Neural cell (in vitro differentiated cells): ENCODE measurements at regions not wholly inside any gene's neighbourhood (a gene's known extent, or its start where the extent isn't known, plus 50 kb on each side); places are given as distances from the start of the nearest gene placed in this dataset.

Experiments used
- H2AFZ ChIP-seq: fragments of 200-600, 300-800 bp; sonication (generic), shearing (Covaris generic); 2 replicates; pipeline ENCODE4 v1.6.0; 2014; ENCODE audit warnings: low read depth, mild to moderate bottlenecking, antibody characterized with exemption, low read length, moderate library complexity
- H3F3A ChIP-seq: fragments of 200-600 bp; shearing (Covaris generic); 2 replicates; pipeline ENCODE4 v1.6.1; 2016; ENCODE audit warnings: mild to moderate bottlenecking, moderate library complexity, mixed read lengths, antibody characterized with exemption, low read length; ENCODE audit not compliant: insufficient read depth, poor library complexity, severe bottlenecking
- H3K27ac ChIP-seq: fragments of 200-600, 300-800 bp; sonication (generic), shearing (Covaris generic); 2 replicates; pipeline ENCODE4 v1.5.1; 2014; ENCODE audit warnings: mild to moderate bottlenecking, low read length, moderate library complexity
- H3K27me3 ChIP-seq: fragments of 300-800, 200-600 bp; sonication (generic), shearing (Covaris generic); 2 replicates; pipeline ENCODE4 v1.6.0; 2014; ENCODE audit warnings: mild to moderate bottlenecking, low read depth, low read length, moderate library complexity; ENCODE audit not compliant: insufficient read depth
- H3K36me3 ChIP-seq: fragments of 300-800, 200-600 bp; sonication (generic), shearing (Covaris generic); 2 replicates; pipeline ENCODE4 v1.5.1; 2014; ENCODE audit warnings: mild to moderate bottlenecking, antibody characterized with exemption, low read length, moderate library complexity; ENCODE audit not compliant: insufficient read depth
- H3K4me2 ChIP-seq: fragments of 300-800, 200-600 bp; sonication (generic), shearing (Covaris generic); 2 replicates; pipeline ENCODE4 v1.6.0; 2014; ENCODE audit warnings: mild to moderate bottlenecking, low read length
- H3K4me3 ChIP-seq: fragments of 300-800, 200-600 bp; sonication (generic), shearing (Covaris generic); 2 replicates; pipeline ENCODE4 v1.5.1; 2014; ENCODE audit warnings: mild to moderate bottlenecking, low read length, moderate library complexity
- H3K79me2 ChIP-seq: fragments of 200-600 bp; shearing (Covaris generic); replicated peaks from 2 replicates; pipeline ENCODE4 v1.6.0; 2014; ENCODE audit warnings: mild to moderate bottlenecking, low read length, moderate library complexity; ENCODE audit not compliant: insufficient read depth
- H3K9ac ChIP-seq: fragments of 300-800, 200-600 bp; sonication (generic), shearing (Covaris generic); 2 replicates; pipeline ENCODE4 v1.6.1; 2016; ENCODE audit warnings: mild to moderate bottlenecking, low read length, mixed read lengths
- H3K9me2 ChIP-seq: fragments of 200-600 bp; shearing (Covaris generic); 2 replicates; pipeline ENCODE4 v1.6.1; 2016; ENCODE audit warnings: mild to moderate bottlenecking, low read length, mixed read lengths; ENCODE audit not compliant: insufficient read depth
- H3K9me3 ChIP-seq: fragments of 200-600, 300-800 bp; sonication (generic), shearing (Covaris generic); 2 replicates; pipeline ENCODE4 v1.6.1; 2016; ENCODE audit warnings: mild to moderate bottlenecking, mixed run types, low read length, moderate library complexity, mixed read lengths
- H4K20me1 ChIP-seq: fragments of 200-600 bp; shearing (Covaris generic); 2 replicates; pipeline ENCODE4 v1.6.1; 2016; ENCODE audit warnings: mild to moderate bottlenecking, mixed run types; ENCODE audit not compliant: insufficient read depth
- EP300 ChIP-seq: fragments of 450-650 bp; conservative IDR thresholded peaks from 2 replicates; pipeline ENCODE4 v1.6.1; 2014; ENCODE audit warnings: antibody characterized with exemption, mild to moderate bottlenecking, moderate library complexity; ENCODE audit not compliant: poor library complexity, severe bottlenecking
- EZH2 ChIP-seq: fragments of 200-600, 300-800 bp; shearing (Covaris generic), sonication (generic); IDR thresholded peaks from 2 replicates; pipeline ENCODE4 v1.6.1; 2014; ENCODE audit warnings: antibody characterized with exemption, low read length, borderline replicate concordance, mild to moderate bottlenecking; ENCODE audit not compliant: insufficient read depth, poor library complexity, severe bottlenecking
- MXI1 ChIP-seq: fragments of 450-650 bp; conservative IDR thresholded peaks from 2 replicates; pipeline ENCODE4 v1.6.1; 2014; ENCODE audit warnings: antibody characterized with exemption, mild to moderate bottlenecking; ENCODE audit not compliant: poor library complexity, severe bottlenecking
- POLR2AphosphoS5 ChIP-seq: IDR thresholded peaks from 2 replicates; pipeline ENCODE4 v1.6.1; 2012
- RAD21 ChIP-seq: fragments of 450-650 bp; conservative IDR thresholded peaks from 2 replicates; pipeline ENCODE4 v1.6.1; 2014; ENCODE audit warnings: antibody characterized with exemption, mild to moderate bottlenecking, moderate library complexity
- SMC3 ChIP-seq: fragments of 450-650 bp; conservative IDR thresholded peaks from 2 replicates; pipeline ENCODE4 v1.6.1; 2014; ENCODE audit warnings: antibody characterized with exemption, mild to moderate bottlenecking, moderate library complexity; ENCODE audit not compliant: poor library complexity
- TAF1 ChIP-seq: IDR thresholded peaks from 2 replicates; pipeline ENCODE4 v1.6.1; 2012; ENCODE audit warnings: low read depth
- TF ChIP-seq, protein P1 (sequence below): IDR thresholded peaks from 2 replicates; pipeline ENCODE4 v1.6.1; 2012; ENCODE audit warnings: borderline replicate concordance
- TF ChIP-seq, protein P2 (sequence below): fragments of 450-650 bp; IDR thresholded peaks from 2 replicates; pipeline ENCODE4 v1.5.1; 2014; ENCODE audit warnings: antibody characterized with exemption, mild to moderate bottlenecking, moderate library complexity; ENCODE audit not compliant: poor library complexity, severe bottlenecking

DNA sequence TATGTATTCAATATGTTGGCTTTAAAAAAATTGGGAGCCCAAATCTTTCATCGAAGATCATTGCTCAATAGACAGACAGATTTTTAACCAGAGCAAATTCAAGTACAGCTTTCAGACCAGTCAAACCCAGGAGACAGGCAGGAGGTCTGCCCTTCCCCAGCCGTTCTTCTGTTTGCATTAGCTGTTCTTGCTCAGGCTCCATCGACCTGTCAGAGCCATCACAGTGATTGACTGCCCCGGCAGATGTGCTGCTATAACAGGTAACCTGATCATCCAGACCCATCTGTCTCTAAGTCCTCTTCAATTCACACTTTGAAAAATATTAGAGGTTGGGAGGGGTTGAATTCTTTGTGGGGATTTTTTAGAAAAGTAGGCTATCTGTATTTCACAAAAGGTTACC lies 453.5 kb downstream of the FOXG1 start:
- H3K4me3 ChIP-seq, result peak overlapping the region; percentile 54
- H3F3A ChIP-seq, result no peaks in the 10 kb centered on the region
- peak overlapping the region; percentile 69 for H3K4me2 ChIP-seq
- H2AFZ ChIP-seq, result no peak overlapping the region
- no peaks in the 10 kb centered on the region for H3K9me3 ChIP-seq
- no peaks in the 10 kb centered on the region for H3K36me3 ChIP-seq
- TF ChIP-seq MXI1, result no peak
- TF ChIP-seq EP300, result peak; percentile 96
- peak; percentile 88 for TF ChIP-seq POLR2AphosphoS5
- TF ChIP-seq, protein P1, sequence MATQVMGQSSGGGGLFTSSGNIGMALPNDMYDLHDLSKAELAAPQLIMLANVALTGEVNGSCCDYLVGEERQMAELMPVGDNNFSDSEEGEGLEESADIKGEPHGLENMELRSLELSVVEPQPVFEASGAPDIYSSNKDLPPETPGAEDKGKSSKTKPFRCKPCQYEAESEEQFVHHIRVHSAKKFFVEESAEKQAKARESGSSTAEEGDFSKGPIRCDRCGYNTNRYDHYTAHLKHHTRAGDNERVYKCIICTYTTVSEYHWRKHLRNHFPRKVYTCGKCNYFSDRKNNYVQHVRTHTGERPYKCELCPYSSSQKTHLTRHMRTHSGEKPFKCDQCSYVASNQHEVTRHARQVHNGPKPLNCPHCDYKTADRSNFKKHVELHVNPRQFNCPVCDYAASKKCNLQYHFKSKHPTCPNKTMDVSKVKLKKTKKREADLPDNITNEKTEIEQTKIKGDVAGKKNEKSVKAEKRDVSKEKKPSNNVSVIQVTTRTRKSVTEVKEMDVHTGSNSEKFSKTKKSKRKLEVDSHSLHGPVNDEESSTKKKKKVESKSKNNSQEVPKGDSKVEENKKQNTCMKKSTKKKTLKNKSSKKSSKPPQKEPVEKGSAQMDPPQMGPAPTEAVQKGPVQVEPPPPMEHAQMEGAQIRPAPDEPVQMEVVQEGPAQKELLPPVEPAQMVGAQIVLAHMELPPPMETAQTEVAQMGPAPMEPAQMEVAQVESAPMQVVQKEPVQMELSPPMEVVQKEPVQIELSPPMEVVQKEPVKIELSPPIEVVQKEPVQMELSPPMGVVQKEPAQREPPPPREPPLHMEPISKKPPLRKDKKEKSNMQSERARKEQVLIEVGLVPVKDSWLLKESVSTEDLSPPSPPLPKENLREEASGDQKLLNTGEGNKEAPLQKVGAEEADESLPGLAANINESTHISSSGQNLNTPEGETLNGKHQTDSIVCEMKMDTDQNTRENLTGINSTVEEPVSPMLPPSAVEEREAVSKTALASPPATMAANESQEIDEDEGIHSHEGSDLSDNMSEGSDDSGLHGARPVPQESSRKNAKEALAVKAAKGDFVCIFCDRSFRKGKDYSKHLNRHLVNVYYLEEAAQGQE, result peak; percentile 60
- TF ChIP-seq RAD21, result peak; percentile 31
- TF ChIP-seq TAF1, result peak; percentile 55
- peaks cover 74% of the 10 kb centered on the region for H3K79me2 ChIP-seq
- H3K27me3 ChIP-seq, result no peaks in the 10 kb centered on the region
- H3K27ac ChIP-seq, result peak overlapping the region; percentile 93
- no peaks in the 10 kb centered on the region for H4K20me1 ChIP-seq
- H3K9ac ChIP-seq, result peak overlapping the region; percentile 60
- no peaks in the 10 kb centered on the region for H3K9me2 ChIP-seq

DNA sequence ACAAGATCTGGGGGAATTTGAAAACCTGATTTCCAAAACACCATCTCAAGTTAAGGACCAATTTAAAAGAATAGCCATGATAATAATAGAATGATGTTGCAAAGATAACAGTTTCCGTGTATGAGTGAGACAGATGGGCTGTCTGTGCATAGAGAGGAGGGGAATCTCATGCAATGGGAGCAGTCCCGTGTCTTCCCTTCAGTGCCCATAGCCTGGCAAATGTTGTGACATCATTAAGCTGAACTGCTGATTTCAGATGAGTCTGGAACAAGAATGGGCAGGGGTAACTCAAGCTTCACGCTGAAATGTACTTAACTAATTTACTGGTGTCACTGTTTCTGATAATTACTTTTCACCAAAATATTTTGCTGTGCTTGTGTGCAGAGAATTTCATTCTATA lies 454.0 kb downstream of the FOXG1 start:
- H3K9me2 ChIP-seq, result no peaks in the 10 kb centered on the region
- H3F3A ChIP-seq, result no peaks in the 10 kb centered on the region
- H3K9ac ChIP-seq, result peak overlapping the region; percentile 60
- peak overlapping the region; percentile 93 for H3K27ac ChIP-seq
- H3K36me3 ChIP-seq, result no peaks in the 10 kb centered on the region
- H3K27me3 ChIP-seq, result no peaks in the 10 kb centered on the region
- H3K4me3 ChIP-seq, result peak overlapping the region; percentile 54
- H3K9me3 ChIP-seq, result no peaks in the 10 kb centered on the region
- H4K20me1 ChIP-seq, result no peaks in the 10 kb centered on the region
- TF ChIP-seq, protein P1, result no peak
- TF ChIP-seq MXI1, result no peak
- no peak for TF ChIP-seq RAD21
- no peak for TF ChIP-seq SMC3
- TF ChIP-seq TAF1, result no peak
- no peak for TF ChIP-seq EZH2
- TF ChIP-seq POLR2AphosphoS5, result no peak
- no peak for TF ChIP-seq EP300
- TF ChIP-seq, protein P2, sequence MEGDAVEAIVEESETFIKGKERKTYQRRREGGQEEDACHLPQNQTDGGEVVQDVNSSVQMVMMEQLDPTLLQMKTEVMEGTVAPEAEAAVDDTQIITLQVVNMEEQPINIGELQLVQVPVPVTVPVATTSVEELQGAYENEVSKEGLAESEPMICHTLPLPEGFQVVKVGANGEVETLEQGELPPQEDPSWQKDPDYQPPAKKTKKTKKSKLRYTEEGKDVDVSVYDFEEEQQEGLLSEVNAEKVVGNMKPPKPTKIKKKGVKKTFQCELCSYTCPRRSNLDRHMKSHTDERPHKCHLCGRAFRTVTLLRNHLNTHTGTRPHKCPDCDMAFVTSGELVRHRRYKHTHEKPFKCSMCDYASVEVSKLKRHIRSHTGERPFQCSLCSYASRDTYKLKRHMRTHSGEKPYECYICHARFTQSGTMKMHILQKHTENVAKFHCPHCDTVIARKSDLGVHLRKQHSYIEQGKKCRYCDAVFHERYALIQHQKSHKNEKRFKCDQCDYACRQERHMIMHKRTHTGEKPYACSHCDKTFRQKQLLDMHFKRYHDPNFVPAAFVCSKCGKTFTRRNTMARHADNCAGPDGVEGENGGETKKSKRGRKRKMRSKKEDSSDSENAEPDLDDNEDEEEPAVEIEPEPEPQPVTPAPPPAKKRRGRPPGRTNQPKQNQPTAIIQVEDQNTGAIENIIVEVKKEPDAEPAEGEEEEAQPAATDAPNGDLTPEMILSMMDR, result no peak
- peak overlapping the region; percentile 69 for H3K4me2 ChIP-seq
- H2AFZ ChIP-seq, result no peak overlapping the region
- peaks cover 79% of the 10 kb centered on the region for H3K79me2 ChIP-seq
